Erythroblast (primary cell): ENCODE measurements at regions not wholly inside any gene's neighbourhood (a gene's known extent, or its start where the extent isn't known, plus 50 kb on each side); places are given as distances from the start of the nearest gene placed in this dataset.
A peak's percentile ranks its signal among the peaks of the same experiment; 100 is the strongest.

Experiments
- DNase-seq, 2 experiments: peaks; one replicate each; lab custom pipeline; 2025; lab: John Stamatoyannopoulos, UW
- GATA1 ChIP-seq: IDR thresholded peaks from 2 replicates; pipeline ENCODE4 v1.6.1; 2011; ENCODE audit warnings: low read depth, mild to moderate bottlenecking, control low read depth, low read length, moderate library complexity
- POLR2A ChIP-seq: IDR thresholded peaks from 2 replicates; pipeline ENCODE4 v1.6.1; 2011; ENCODE audit warnings: mild to moderate bottlenecking, low read length

DNA sequence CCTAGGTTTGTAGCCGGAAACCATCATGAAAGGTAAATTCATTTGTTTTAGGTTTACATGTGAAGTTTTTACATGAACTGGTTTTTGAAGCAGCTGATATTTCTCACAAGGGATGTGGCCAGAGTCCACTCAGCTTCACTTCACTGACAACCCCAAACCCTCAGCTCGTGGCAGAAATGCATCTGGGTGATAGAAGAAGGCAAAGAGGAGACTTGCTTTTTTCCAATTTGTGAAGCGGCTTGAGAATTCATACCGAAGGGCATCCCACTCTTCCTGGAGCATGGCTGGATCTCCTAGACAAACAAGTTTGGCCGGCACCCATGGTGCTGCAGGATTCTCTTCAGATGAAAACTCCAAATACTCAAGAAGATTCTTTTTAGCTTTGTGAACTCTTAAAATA, 392.8 kb upstream of the CNR1 start:
- no peak for TF ChIP-seq POLR2A
- TF ChIP-seq GATA1: no peak
- no peak for DNase-seq

DNA sequence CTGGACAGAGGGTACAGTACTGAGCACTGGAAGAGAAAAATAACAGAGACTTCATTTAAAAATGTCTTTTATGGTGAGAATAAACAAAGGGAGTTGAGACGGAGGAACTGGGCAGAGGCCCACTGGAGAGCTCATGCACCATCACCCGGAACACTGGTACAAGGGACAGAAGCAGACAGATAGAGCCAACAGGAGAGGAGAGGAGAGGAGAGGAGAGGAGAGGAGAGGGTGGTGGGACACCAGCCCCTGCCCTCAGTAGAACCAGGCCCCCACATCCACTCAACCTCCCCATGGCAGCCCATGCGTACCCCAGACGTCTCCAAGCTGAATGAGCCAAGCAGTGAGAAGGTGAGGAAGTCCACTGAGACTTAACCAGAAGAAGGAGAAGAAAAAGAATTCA, 390.5 kb upstream of the CNR1 start:
- no peak for DNase-seq
- TF ChIP-seq GATA1: no peak
- TF ChIP-seq POLR2A: no peak

DNA sequence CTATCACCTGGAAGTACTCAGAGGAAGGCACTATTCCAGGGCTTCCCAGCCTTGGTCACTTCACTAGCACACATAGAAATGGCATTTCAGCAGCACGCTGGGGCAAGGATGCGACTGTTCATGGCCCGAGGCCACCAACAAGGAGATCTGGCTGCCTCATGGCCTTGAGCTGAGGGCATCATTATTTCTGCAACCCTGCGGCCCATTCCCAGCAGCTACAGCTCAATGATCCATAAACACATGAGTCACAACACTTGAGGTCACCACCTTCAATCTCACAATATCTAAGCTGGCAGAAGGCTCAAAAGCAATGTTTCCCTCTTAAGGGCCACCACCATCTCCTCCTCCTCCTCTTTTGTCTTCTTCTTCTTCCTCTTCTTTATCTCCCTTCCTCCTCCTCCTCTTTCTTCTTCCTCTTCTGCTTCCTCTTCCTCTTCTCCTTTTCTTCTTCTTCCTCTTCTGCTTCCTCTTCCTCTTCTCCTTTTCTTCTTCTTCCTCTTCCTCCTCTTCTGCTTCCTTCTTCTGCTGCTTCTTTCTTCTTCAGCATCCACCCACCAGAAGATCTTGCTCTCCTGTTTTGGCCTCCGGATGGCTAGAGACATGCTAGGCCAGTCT, 382.9 kb upstream of the CNR1 start:
- no peak for DNase-seq
- TF ChIP-seq GATA1: no peak
- TF ChIP-seq POLR2A: no peak

GRCh38 chr6:88547768-88548167, 381.6 kb upstream of the CNR1 start:
- no peak for DNase-seq
- TF ChIP-seq GATA1: no peak
- no peak for TF ChIP-seq POLR2A

GRCh38 chr6:88545991-88546390, 379.8 kb upstream of the CNR1 start:
- TF ChIP-seq POLR2A: no peak
- no peak for TF ChIP-seq GATA1
- DNase-seq: no peak

DNA sequence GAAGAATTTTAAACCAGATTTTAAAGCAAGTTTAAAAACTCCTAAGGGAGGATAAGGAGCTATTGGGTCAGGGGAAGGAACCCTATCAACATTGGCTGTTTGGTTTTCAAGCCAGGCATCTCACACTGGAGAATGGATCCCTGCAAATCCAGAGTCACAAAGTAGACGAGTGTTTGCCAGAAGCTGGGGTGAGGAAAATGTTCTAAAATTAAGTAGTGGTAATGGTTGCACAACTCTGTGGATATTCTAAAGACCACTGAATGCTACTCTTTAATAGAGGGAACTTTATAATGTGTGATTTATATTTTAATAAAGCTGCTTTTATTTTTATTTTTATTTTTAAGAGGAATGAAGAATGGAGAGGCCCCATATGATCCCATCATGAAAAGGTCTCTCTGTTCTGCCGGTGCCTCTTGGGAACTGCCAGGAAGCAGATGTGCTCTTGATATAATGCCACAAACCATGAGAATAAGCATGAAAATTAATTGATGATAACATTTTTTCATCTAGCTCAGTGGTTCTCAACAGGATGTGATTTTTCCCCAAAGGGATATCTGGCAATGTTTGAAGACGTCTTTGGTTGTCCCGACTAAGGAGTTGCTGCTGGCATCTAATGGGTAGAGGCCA, 379.0 kb upstream of the CNR1 start:
- TF ChIP-seq POLR2A (no peak), GATA1 (no peak)
- no peak for DNase-seq

- TF ChIP-seq POLR2A (no peak), GATA1 (no peak)
- DNase-seq: no peak
Measured at GRCh38 chr6:88539295-88539764, 373.2 kb upstream of the CNR1 start.

- TF ChIP-seq POLR2A (no peak), GATA1 (no peak)
- DNase-seq: no peak
Measured at GRCh38 chr6:88538840-88539239, 372.7 kb upstream of the CNR1 start.

DNA sequence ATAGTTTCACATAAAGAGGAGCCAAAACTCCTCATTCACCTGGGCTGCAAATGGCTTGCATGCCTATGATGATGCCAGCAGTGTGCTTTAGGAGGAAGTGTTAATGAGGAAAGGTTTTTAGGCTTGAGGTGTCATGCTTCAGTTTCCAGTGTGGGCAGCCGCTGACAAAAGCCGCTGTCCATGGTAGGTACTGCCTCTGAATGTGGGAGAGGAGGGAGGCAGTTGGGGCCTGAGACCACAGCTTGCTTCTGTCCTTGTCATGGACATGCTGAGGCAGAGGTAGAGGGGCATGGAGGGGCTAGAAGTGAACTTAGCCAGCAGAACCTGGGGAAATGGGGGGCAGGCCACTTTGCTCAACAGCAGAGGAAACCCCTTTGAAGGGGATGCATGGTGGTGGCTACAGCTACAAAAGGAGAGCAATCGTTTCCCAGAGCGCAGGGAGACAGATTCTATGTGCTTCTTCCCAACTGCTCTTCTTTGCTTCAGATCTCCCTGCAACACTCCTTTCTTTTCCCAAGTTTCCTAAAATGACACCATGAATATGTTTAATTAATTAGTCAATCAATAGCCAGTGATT, 372.1 kb upstream of the CNR1 start:
- no peak for TF ChIP-seq GATA1
- TF ChIP-seq POLR2A: no peak
- peak; percentile 1 to 8 for DNase-seq

DNA sequence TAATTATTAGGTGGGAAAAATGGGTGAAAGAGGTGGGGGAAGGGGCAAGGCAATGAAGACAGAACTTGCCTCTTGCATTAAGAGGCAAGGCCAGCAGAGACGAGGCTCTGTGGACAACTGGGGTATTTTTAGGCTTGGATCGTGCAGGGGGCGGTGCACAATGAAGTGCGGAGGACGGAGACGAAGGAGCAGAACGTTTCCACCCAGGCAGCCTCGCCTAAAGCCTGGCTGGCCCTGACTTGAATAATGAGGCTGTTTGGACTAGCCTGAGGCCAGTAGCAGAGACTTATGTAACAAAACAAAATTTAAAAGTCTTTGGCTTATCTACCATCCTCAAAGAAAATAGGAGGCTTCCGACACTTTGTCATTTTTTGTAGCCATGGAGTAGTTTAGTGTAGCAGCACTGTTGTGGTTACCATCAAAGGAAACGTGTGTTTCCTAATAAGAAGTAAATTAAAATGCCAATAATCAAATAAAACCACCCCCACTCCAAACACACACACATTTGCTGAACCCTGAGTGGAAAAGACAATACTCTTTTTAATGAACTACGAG, 370.0 kb upstream of the CNR1 start:
- no peak for DNase-seq
- TF ChIP-seq POLR2A: no peak
- no peak for TF ChIP-seq GATA1

- TF ChIP-seq GATA1 (no peak), POLR2A (no peak)
- DNase-seq: no peak
Measured at GRCh38 chr6:88535306-88535705, 369.2 kb upstream of the CNR1 start.

DNA sequence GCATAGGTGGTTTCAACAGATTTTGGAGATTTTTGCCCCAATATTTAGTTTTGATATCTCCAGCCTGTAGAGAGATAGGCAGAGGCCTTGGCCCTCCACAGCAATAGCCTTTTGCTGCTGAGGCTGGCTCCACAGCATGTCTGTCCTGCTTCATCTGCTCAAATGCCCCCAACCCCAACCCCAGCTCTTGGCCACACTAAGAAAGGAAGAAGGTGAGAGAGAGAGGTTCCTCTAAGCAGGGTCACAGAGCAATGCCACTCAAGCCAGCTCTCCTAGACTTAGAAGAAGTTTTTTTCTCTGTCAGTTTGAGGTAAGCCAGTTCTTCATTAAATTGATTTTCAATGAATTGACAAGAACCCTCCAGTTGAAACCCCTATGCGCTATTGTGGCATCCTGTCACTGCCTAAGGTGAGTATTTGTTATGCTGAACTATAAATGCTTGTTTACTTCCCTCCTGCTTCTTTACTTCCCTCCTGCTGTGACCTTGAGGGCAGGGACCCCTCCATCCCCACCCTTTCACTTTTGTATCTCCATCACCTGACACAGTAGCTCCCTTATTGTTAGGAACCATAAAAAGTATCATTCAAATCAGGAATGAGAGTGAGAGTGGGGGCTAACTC, 366.2 kb upstream of the CNR1 start:
- DNase-seq: no peak

DNA sequence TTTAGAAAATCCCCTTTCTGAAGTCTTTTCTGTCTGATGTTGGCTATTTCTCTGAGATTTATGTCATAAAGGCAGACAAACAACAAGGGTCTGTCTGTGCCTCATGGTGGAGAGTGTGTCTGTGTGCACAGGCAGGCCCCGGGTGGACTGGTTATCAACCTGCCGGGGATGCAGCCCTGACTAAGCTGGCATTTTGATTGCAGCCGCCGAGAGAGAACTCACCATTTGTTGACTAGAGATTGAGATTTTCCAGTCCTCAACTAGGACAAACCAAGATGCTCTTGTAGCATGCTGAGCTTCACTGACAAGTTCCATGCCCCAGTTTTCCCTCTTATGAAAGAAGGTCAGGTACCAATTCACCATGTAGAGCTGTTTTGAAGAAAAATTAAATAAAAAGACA, 363.6 kb upstream of the CNR1 start:
- DNase-seq: no peak
- TF ChIP-seq POLR2A (no peak), GATA1 (no peak)

More for the DNA sequence above, 366.2 kb upstream of the CNR1 start:
- TF ChIP-seq POLR2A: no peak

GRCh38 chr6:88520445-88520844, 354.3 kb upstream of the CNR1 start:
- no peak for TF ChIP-seq POLR2A
- no peak for TF ChIP-seq GATA1

More at GRCh38 chr6:88520445-88520844, 354.3 kb upstream of the CNR1 start:
- no peak for DNase-seq
